DMS 273 (cell line): ENCODE measurements at regions not wholly inside any gene's neighbourhood (a gene's known extent, or its start where the extent isn't known, plus 50 kb on each side); places are given as distances from the start of the nearest gene placed in this dataset.

Source experiments
- DNase-seq: peaks from one replicate; lab custom pipeline; 2025; ENCODE audit not compliant: unreplicated experiment; lab: John Stamatoyannopoulos, UW

DNA sequence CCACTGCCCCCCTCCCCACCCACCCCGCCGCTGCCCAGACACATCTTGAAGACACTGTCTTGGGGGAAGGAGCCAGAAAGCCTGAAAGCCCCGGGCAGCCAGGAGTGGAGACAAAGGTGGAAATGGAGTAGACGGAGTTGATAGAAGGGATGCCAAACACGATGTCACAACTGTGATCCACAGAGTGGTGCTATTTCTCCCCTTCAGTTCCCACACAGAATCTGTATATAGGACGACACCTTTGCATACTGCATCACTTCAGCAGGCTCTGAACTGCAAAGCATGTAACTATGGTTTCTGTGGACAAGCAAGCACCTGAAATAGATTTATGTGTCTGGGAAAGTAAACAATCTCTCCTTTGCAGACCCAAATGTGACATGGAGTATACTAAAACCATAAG is 56.4 kb upstream of the F13A1 start:
- no peak for DNase-seq

DNA sequence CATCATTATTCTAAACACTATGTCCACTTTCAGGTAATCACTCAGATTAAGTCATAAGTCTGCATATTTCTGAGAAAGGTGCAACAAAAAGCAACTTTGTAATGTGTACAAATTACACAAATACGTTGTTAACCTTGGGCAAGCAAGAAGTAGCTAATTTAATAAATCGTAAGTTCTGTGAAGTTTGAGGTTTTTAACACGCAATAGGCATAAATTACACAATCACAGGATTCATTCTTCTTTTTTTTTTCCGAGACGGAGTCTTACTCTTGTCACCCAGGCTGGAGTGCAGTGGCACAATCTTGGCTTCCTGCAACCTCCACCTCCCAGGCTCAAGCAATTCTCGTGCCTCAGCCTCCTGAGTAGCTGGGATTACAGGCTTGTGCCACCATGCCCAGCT is 57.2 kb upstream of the F13A1 start:
- DNase-seq = no peak

DNA sequence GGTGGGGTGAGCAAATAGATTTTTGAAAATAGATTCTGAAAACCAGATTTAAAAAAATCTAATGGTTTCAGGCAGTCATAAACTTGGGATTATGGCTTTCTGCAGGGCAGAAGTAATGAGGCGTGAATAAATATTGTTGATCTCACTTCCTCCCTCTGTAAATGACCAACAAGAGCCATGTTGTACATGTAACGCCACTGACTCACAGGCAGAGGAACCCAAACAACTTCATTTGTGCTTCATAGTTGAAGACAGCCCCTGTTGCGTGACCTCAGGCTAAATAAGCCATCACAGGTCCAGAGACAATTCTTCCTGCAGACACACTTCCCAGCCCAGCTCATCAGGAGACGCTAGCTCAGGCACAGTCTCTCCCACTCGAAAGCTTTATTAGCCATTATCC is 59.1 kb upstream of the F13A1 start:
- no peak for DNase-seq

DNA sequence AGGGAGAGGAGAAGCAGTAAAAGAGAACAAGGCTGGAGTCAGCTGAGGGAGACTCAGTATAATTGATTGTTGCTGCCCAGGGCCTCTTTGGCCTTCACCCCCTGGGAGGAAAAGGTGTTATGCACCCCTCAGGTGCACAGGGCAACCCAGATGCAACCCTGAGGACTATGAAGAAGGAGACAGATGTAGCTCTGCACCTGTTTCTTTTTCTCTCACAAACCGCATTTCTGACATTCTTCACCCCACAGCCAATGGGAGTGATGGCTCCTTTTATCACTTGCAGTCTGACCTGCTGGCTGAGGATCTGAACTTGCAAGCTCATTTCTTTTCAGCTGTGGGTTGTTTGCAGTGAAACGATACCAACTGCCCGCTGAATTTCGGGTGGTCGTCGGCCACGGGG is 64.1 kb upstream of the F13A1 start:
- DNase-seq = no peak

DNA sequence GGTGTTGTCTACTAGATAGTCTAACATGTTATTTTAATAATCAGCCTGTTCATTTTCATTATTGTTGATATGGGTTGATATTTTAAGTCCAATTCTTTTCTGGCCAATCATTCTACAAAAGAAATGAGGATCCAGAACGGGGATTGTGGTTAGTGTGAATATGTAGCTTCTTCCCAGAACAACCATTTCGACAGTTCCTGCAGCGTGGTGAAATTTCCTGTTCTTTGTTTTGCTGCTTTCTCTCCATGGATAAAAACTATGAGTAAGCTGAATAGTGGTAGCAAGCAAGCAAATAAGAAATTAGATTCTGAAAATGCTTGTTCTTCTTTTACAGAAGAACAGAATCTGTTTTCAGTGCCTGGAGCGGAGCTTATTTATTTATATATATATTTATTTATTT is 65.5 kb upstream of the F13A1 start:
- no peak for DNase-seq

DNA sequence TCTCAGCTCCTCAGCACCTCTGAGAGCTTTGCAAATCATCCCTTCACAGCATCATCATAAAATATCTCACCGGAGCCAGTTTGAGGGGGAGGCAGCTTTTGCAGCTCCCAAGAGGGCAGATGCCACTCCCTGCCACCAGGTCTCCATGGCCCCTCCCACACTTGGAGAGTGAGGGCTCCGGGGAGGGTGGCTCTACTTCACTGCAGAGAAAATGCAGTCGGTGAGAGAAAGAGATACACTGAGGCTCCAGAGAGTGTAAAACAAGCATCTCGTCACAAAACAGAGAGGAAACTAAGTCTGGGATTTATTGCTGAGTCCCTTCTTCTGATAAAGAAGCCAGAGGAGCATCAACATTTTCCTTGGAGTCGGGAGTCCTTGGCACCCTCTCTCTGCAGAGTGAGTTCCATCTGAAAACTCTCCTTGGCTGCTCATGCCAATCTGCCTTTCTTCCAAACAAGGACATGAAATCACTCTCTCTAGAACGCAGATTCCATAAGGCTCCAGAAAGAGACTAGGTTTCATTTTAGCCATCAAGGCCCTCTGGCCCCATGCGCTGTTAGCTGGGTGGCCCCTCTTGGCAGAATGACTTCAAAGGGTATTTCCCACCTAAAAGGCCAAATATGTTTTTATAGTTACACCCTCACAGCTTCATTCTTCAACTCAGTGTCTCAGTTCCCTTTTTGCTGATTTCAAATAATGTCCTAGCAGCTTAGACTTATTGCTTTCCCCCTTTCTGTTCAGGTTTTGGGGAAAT is 70.6 kb upstream of the F13A1 start:
- no peak for DNase-seq

DNA sequence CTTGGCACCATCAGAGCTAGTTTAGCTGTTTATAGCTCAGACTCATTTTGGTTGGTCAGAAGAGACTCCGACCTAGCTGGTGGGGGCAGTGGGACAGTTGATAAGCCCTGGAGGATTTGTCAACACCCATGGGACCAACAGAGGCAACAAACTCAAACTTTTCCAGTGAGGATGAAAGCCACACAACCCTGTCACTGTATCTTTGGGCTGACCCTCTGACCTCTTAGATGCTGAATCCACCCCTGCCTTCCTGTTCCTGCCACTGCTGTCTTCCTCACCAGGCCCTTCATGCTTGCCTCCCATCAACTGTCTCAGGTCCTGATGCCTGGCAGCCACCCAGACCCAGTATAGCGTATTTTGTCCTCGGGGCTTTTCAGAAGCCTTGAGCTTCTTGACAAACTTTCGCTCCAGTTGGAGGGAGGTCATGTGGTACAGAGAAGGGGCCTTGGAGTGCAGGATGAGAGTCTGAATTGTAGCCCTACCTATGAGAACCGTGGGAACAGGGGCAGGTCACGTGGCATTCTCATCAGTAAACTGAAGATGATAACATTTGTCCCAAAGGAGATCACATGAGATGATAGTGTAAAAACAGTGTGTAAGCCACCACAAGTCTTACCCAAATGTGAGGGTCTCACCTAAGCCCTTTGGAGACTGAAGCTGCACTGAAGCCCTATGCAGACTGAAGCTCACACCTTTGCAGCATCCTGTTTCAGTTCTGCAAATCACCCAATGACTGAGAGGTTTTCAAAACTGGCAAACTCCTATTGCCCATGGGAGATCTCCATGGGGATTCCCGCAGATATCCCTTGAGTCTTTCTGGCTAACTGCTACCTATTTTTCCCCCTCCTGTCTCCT is 72.0 kb upstream of the F13A1 start:
- no peak for DNase-seq

DNA sequence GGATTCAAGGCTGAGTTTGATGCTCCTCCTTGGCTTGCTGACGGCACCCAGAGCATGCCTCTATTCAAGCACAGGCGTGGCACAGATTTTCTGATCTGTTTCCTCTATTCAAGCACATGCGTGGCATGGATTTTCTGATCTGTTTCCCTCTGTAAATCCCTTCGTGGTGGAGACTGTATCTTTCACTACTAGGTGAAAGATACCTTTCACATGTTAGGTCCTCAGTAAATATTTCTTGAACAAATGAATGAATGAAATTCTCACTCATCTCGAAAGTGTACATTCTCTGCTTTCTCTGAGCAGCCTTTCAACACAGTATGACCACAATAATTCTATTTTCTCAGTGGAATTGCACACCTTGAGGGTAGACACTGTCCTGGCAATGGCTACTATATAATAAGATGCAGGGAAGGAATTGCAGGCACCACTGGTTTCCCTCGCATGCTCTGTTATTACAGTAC is 72.6 kb upstream of the F13A1 start:
- DNase-seq = no peak

DNA sequence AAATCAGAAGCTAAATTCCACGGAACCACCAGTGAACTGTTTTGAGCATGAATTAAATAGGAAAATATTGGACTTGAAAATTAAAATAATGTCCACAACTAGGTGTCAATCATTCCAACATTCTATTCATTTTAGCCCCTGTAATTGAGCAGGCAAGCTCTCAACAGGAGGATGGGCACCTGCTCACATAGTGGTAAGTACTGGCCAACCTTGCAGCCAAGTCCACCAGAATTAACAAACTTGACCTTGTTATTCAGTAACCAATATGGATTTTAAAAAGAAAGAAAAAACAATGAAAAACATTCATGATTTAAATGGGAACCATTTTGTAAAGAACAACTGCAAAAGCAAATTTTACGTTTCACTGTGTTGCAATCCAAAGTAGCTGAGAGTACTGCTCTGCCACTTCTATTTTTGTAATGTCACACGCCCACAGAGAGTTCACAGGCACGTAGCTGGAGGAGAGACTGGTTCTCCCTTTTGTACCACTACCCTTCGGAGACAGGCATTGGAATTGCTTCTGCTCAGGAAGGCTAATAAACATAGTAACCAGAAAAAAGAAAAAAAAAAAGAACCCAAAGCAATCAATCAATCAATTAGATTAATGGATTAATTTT is 75.2 kb upstream of the F13A1 start:
- DNase-seq = no peak

DNA sequence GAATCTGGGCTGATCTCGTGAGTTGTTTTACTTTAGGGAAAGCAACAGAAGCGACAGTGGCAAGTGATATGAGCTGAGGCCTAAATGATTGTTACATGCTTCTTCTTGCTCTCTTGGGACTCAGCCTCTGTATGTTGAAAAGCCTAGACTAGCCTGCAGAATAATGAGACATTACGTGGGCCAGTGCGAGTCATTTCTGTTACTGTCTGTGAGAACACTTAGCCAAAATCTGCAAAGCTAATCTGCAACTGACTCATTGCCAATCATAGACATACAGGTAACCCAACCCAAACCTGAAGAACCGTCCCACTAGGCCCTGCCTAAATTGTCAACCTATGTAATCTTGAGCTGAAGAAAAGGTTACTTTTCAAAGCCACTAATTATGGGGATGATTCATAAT is 77.4 kb upstream of the F13A1 start:
- no peak for DNase-seq

DNA sequence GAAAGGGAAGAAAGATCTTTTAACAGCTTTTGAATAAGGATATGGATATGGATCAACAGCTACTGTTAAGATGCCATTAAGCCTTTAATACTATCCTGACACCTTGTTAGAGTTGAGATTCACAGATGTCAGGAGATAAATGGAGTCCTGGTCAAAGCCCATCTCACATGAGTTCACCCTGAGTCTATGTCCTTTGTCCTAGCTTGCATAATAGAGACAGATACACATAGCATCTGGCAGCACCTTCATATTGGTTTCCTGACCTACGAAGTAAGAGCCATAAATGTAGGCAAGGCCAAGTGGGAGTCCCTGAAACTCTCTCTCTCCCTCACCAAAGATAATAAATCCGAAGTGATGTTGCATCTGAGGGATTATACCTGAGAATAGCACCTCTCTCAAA is 79.1 kb upstream of the F13A1 start:
- no peak for DNase-seq

DNA sequence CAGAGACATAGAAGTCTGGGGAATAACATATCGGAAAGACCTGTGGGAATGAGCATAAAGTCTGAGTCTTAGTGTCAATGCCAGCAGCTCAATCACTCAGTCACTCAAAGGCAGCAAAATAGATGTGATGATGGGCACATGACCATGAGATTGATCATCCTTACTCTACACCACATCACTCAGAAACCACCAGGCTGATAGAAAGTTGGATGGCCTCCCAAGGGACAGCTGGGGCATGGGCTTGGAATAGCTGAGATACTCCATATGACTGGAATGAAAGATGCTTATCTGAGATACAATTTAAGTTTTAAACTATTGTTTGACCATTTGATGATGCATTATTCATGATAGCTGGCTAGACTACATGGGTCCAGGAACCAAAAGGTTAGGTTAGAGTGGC is 80.9 kb upstream of the F13A1 start:
- no peak for DNase-seq

DNA sequence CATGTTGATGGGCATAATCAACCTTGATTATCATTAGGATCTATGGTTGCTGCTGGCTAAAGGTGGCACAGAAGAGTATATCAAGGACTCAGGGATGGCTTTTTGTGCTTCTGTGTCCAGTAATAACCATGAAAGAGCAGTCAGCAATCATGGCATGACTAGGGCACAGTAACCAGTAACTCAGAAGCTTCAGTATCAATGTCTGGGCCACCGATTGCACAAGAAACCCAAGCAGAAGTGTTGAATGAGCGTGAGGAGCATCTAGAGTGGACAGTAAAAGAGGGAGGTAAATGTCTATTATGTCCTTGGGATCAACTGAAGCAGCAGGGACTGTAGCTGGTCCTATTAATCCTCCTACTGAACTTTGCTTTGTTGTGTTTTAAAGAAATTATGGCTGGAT is 81.5 kb upstream of the F13A1 start:
- no peak for DNase-seq

DNA sequence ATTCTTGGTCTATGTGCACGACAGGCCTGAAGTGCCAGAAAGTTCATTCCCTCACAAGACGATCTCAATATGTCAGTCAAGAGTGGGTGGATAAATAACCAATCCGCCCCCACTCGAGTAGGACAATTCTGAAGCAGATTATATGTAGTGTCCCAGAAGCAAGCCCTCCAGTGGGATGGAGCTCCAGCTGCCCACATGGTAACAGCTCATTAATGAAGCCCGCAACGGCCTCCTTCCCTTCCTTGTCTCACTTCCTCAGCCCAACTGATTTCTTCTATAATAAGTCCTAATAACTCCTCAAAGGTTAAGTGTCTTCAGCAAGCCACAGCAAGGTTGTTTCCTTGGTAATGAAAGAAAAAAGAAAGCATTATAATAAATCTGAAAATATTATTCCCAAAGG is 82.1 kb upstream of the F13A1 start:
- no peak for DNase-seq

DNA sequence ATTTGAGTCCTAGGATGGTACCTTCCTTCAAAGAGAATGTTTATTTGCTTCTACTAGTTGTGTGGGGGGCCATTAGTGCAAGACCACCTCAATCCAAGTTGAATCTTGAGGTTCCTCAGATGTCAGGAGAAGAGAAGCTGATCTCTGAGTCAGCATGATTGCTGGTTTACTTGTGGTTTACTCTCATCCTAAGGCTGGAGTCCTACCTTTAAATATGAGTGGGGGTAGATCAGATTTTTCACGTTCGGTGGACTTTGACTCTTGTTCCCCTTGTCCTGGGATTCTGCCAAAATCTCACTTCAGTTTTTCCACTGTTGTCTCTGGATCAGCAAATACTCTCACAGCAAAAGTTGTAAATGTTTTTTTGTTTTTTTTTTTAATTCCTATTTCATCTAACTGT is 84.6 kb upstream of the F13A1 start:
- DNase-seq = no peak

DNA sequence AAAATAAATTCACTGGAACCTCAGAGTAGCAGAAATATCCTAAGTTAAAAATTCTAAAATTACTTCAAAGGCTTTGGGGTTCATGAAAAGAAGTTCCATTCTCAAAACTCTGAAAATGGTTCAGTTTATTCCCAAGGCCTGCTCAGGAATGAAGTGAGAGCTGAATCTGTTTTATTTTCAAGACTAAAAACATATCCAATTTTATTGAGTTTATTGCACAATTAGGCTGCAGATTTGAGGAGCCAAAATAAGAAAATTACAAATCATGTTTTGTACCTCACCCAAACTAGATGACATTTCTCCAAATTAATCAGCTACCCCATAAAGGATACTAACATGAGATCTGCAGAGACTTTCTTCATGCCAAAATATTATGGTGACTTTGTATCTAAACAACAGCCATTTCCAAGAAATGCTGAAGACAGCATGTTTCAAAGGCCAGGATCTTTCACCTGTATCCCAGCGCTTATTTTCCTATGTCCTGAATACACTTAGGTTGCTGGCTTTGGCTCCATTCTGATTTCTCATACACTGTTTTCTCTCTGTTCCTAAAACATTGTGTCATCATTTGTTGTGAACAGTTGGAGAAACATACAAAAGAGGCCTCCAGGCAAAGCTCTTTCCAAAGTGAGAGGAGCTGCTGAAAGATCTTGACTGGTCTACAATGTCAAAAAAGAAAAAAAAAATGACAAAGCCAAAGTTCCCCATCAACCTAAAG is 85.7 kb upstream of the F13A1 start:
- DNase-seq = no peak

DNA sequence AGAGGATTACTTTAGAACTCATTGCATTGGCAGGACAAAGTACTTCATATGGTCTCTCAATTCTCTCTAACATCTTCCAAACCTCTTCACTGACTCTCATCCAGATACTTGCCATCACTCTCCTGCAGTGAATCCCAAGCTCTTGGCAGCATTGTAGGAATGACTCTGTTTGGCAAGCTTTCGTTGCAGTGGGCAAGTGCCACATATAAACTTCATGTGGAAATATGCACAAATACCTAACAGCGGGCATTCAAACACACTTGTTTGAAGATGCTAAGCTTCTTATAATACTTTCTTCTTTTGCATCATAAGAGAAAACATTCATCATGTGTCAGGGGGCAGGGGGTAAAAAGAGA is 86.2 kb upstream of the F13A1 start:
- DNase-seq = peak; percentile 46

DNA sequence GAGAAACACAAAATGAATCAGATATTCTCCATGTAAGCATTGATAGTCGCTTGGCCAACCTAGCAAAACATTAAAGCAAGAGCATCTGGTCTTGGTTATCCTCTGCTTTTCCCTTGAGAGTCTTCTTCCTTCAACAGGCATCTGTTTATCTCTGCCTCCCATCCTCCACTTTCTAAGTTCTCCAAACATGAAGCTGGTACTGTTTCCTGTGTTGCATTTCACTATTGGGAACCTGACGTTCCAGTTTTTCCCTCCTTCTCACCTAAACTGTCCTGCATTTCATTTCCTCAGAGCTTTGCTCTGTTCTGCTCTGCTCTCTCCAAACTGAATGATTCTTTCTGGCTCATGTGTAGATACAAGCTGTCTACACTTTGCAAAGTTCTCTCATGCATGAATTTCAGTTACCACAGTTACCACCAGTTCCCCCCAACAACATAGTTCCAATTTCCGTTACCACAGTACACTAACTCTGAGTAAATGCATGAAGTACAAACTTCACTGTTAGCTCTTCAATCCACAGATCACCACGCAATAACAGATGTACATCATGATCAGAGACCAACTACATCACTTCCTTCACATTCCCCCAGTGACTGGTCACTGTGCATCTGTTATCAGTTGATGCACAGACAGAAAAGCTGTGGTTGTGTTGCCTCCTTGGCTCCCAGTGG is 86.7 kb upstream of the F13A1 start:
- peak; percentile 72 for DNase-seq

DNA sequence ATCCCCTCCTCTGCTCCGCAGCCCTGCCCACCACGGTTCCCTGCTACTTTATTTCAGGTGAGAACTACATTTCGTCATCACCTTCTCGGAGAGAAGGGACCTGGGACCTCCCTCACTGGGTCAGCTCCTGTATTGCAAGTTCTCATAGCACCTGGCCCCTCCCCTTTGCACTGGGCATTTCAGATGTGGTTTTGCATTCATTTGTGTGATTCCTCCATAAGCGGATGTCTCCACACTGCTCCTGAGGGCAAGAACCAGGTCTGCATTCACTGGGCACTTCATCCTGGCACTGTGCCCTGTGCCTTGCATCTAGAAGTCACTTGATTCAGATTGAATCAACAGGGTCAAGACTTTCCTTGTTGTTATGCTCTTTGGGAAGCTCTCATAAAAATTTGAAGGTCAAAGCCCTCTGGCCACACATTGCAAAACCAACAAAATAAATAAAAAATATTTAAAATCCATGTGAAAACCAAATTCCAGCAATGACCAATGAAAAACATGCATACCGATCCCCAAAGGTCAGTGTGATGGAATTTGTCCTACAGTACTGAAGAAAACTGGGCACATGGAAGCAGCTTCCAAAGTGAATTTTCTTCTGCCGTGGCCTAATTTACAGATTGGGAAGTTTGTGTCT is 89.1 kb upstream of the F13A1 start:
- no peak for DNase-seq

DNA sequence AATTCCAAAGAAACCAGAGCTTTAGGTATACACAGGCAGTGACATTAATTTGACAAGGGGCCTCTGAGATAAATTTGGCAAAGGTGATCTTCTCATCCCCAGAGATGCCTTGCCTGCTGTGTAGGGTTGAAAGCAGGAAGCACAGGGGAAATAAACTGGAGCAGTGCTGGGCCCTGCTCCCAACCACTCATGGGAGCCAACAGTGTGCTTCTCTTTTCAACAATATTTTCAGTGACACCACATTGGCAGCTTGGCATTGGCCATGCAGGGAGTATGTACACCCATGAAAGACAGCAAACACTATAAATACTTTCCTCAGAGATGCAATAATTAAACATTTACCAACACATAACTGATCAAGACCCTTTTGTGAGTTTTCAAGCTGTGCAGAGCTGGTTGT is 90.7 kb upstream of the F13A1 start:
- DNase-seq = no peak

DNA sequence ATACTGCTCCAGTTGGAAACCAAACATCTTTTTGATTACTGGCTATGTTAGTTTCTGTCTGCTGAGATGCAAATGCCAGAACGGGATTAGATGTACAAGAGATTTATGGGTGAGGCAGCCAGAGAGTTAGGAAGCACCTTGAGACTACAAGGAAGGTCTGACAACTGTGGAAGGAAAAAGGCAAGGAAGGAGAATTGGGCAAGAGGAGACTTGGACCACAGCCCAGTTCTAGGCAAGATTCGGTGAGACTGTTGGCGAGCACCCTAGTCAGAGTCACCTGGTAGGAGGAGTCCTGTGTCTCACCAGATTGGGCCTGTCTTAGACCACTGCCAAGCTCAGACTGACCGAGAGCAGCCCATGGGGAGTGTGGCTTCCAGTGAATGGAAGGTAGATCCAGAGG is 91.8 kb upstream of the F13A1 start:
- DNase-seq = no peak
